GM12878 (cell line): ENCODE measurements at regions not wholly inside any gene's neighbourhood (a gene's known extent, or its start where the extent isn't known, plus 50 kb on each side); places are given as distances from the start of the nearest gene placed in this dataset.

Experiments used
- ATAC-seq: fragments of 200-7000 bp; cut with Tn5 transposase; 3 replicates; pipeline ENCODE4 v1.9.1; 2020; ENCODE audit warnings: mild to moderate bottlenecking, moderate library complexity
- BruUV-seq: library from RNA; stranded (reverse); fragments of 400-500 nt; replicated peaks from 2 replicates; lab custom pipeline; 2021; lab: Mats Ljungman, UMichigan
- CTCF ChIA-PET: fragments of 300-600 bp; sonication (Branson Sonifier 250); formaldehyde crosslinking; extraction: SDS; loops from one replicate; lab custom pipeline; 2021; ENCODE audit warnings: inconsistent platforms; lab: Yijun Ruan, JAX
- POLR2A ChIA-PET: fragments of 350-600 bp; formaldehyde crosslinking; extraction: SDS; loops from one replicate; lab custom pipeline; 2021; ENCODE audit warnings: inconsistent platforms; lab: Charles Lee
- RAD21 ChIA-PET: fragments of 300-600 bp; sonication (Branson Sonifier 250); formaldehyde crosslinking; loops from one replicate; lab custom pipeline; 2023; ENCODE audit warnings: antibody characterized with exemption; ENCODE audit not compliant: unreplicated experiment; lab: Charles Lee
- SMC1A ChIA-PET: fragments of 300-600 bp; sonication (Branson Sonifier 250); formaldehyde crosslinking; loops from one replicate; lab custom pipeline; 2023; ENCODE audit not compliant: unreplicated experiment, uncharacterized antibody; lab: Charles Lee
- DNase-seq: peaks from one replicate; pipeline ENCODE4 v3.0.0-alpha.2; 2011; ENCODE audit warnings: low read depth, low spot score
- FAIRE-seq: peaks from 3 replicates; lab custom pipeline; 2011; peaks lifted over from hg19 to GRCh38; lab: Jason Lieb, UNC
- H2AFZ ChIP-seq: 2 replicates; pipeline ENCODE4 v1.6.0; 2011; ENCODE audit warnings: low read depth, low read length, control low read depth; ENCODE audit not compliant: control insufficient read depth
- H3K27ac ChIP-seq: 2 replicates; pipeline ENCODE4 v1.5.1; 2011; ENCODE audit warnings: control low read depth; ENCODE audit not compliant: control insufficient read depth, insufficient read depth
- H3K27me3 ChIP-seq, 2 experiments: replicated peaks in 1 of 2; 2 replicates each; pipeline versions ENCODE4 v1.6.0 to v1.6.1; 2011; ENCODE audit warnings: low read length in 1 of 2; ENCODE audit not compliant: control insufficient read depth in 2 of 2, insufficient read depth in 2 of 2
- H3K36me3 ChIP-seq, 2 experiments: 2 replicates each; pipeline ENCODE4 v1.5.1; 2011; ENCODE audit warnings: low read length in 1 of 2; ENCODE audit not compliant: control insufficient read depth in 2 of 2, insufficient read depth in 2 of 2
- H3K4me1 ChIP-seq: 2 replicates; pipeline ENCODE4 v1.6.1; 2011; ENCODE audit warnings: mild to moderate bottlenecking, low read length, moderate library complexity, mixed read lengths; ENCODE audit not compliant: control insufficient read depth, insufficient read depth
- H3K4me2 ChIP-seq: 2 replicates; pipeline ENCODE4 v1.6.0; 2011; ENCODE audit warnings: control low read depth; ENCODE audit not compliant: control insufficient read depth, insufficient read depth
- H3K4me3 ChIP-seq: fragments of 200-600 bp; sonication (generic); 2 replicates; pipeline ENCODE4 v1.5.1; 2016
- H3K79me2 ChIP-seq: 2 replicates; pipeline ENCODE4 v1.6.0; 2011; ENCODE audit warnings: low read length; ENCODE audit not compliant: control insufficient read depth, insufficient read depth
- H3K9ac ChIP-seq: 2 replicates; pipeline ENCODE4 v1.8.0; 2011; ENCODE audit warnings: low read length, control low read depth, mixed read lengths; ENCODE audit not compliant: control insufficient read depth, insufficient read depth
- H3K9me3 ChIP-seq: replicated peaks from 3 replicates; pipeline ENCODE4 v1.5.1; 2011; ENCODE audit warnings: mild to moderate bottlenecking, low read length; ENCODE audit not compliant: control insufficient read depth, insufficient read depth
- H4K20me1 ChIP-seq: 2 replicates; pipeline ENCODE4 v1.6.0; 2011; ENCODE audit not compliant: control insufficient read depth, insufficient read depth
- CBFB ChIP-seq: IDR thresholded peaks from 2 replicates; pipeline ENCODE4 v1.6.1; 2016; ENCODE audit warnings: antibody characterized with exemption, low read depth
- CBX5 ChIP-seq: sonication (generic); IDR thresholded peaks from 2 replicates; pipeline ENCODE4 v1.6.1; 2016; ENCODE audit warnings: low read depth, moderate library complexity, mild to moderate bottlenecking, inconsistent platforms
- CHD4 ChIP-seq: fragments of 200-600 bp; sonication (generic); IDR thresholded peaks from 2 replicates; pipeline ENCODE4 v1.6.1; 2016; ENCODE audit warnings: mild to moderate bottlenecking
- ETV6 ChIP-seq, 2 experiments: fragments of 450-650 bp in 1 of 2; IDR thresholded peaks in 1 of 2; conservative IDR thresholded peaks in 1 of 2; 2 replicates each; pipeline ENCODE4 v1.6.1; 2014; ENCODE audit warnings: antibody characterized with exemption in 1 of 2, borderline replicate concordance in 1 of 2, low read depth in 1 of 2, mild to moderate bottlenecking in 1 of 2, moderate library complexity in 1 of 2
- HCFC1 ChIP-seq: fragments of 150-350 bp; IDR thresholded peaks from 2 replicates; pipeline ENCODE4 v1.6.1; 2014; ENCODE audit warnings: low read length
- JUND ChIP-seq: IDR thresholded peaks from 2 replicates; pipeline ENCODE4 v1.6.1; 2012; ENCODE audit warnings: low read depth, mild to moderate bottlenecking, low read length, improper control_type of control experiment, moderate library complexity
- LARP7 ChIP-seq: fragments of 450-650 bp; IDR thresholded peaks from 2 replicates; pipeline ENCODE4 v1.6.1; 2017; ENCODE audit warnings: mild to moderate bottlenecking
- MLLT1 ChIP-seq: fragments of 450-650 bp; IDR thresholded peaks from 2 replicates; pipeline ENCODE4 v1.6.1; 2016; ENCODE audit warnings: mild to moderate bottlenecking
- MTA2 ChIP-seq: fragments of 450-650 bp; IDR thresholded peaks from 2 replicates; pipeline ENCODE4 v1.6.1; 2016; ENCODE audit warnings: low read depth, mild to moderate bottlenecking, moderate library complexity
- MXI1 ChIP-seq: fragments of 150-350 bp; IDR thresholded peaks from 2 replicates; pipeline ENCODE4 v1.6.1; 2011; ENCODE audit warnings: low read depth, mild to moderate bottlenecking, inconsistent platforms, low read length, improper control_type of control experiment
- NBN ChIP-seq: fragments of 450-650 bp; IDR thresholded peaks from 2 replicates; pipeline ENCODE4 v1.6.1; 2016
- NKRF ChIP-seq: fragments of 450-650 bp; conservative IDR thresholded peaks from 2 replicates; pipeline ENCODE4 v1.6.1; 2017; ENCODE audit warnings: mild to moderate bottlenecking, moderate library complexity
- PBX3 ChIP-seq: IDR thresholded peaks from 2 replicates; pipeline ENCODE4 v1.6.1; 2011; ENCODE audit warnings: mild to moderate bottlenecking, low read depth, low read length, moderate library complexity; ENCODE audit not compliant: insufficient replicate concordance
- PKNOX1 ChIP-seq: fragments of 450-650 bp; IDR thresholded peaks from 2 replicates; pipeline ENCODE4 v1.6.1; 2016; ENCODE audit warnings: mild to moderate bottlenecking
- POLR2AphosphoS2 ChIP-seq: IDR thresholded peaks from 2 replicates; pipeline ENCODE4 v1.6.1; 2011; ENCODE audit warnings: low read depth, mild to moderate bottlenecking, low read length, improper control_type of control experiment, moderate library complexity
- RELA ChIP-seq: fragments of 450-650 bp; IDR thresholded peaks from 2 replicates; pipeline ENCODE4 v1.8.0; 2014; ENCODE audit warnings: borderline replicate concordance; ENCODE audit not compliant: partially characterized antibody
- SIN3A ChIP-seq: IDR thresholded peaks from 2 replicates; pipeline ENCODE4 v1.6.1; 2012; ENCODE audit warnings: low read depth, low read length, improper control_type of control experiment
- TCF3 ChIP-seq: IDR thresholded peaks from 2 replicates; pipeline ENCODE4 v1.6.1; 2012; ENCODE audit warnings: low read depth, mild to moderate bottlenecking, low read length, borderline replicate concordance; ENCODE audit not compliant: insufficient read depth
- WGBS: methylation state at CpG from one replicate; pipeline ENCODE4 v1.1.6; 2016; ENCODE audit warnings: low lambda C conversion rate; ENCODE audit not compliant: insufficient replicate concordance, insufficient coverage; ENCODE audit errors: missing lambda C conversion rate; 5-methylcytosine and 5-hydroxymethylcytosine counted together
- in situ Hi-C: fragments of 300-500 bp; cut with MboI; formaldehyde crosslinking; loops from 9 replicates; pipeline ENCODE4 v1.14.3; 2018; ENCODE audit warnings: mixed read lengths
- intact Hi-C: fragments of 100-400 bp; cut with micrococcal nuclease; formaldehyde crosslinking; loops from one replicate; pipeline ENCODE4 v1.14.2; 2022; ENCODE audit not compliant: unreplicated experiment

GRCh38 chr4:30968926-30969325 is 248.8 kb downstream of the PCDH7 start (continued):
- TF ChIP-seq PBX3 (no peak), NKRF (no peak), LARP7 (no peak), MXI1 (no peak), JUND (no peak)

- no peak overlapping the region for H3K4me3 ChIP-seq
- H3K4me2 ChIP-seq: no peak overlapping the region
- no peak for DNase-seq
- CTCF ChIA-PET: no interaction called here
- no peaks in the 10 kb centered on the region for H3K79me2 ChIP-seq
- no peak for FAIRE-seq
- no peak for ATAC-seq
- H3K9ac ChIP-seq: no peak overlapping the region
- H4K20me1 ChIP-seq: no peaks in the 10 kb centered on the region
- no peaks in the 10 kb centered on the region for H3K27me3 ChIP-seq
- H3K27ac ChIP-seq: no peak overlapping the region
- H3K9me3 ChIP-seq: no peaks in the 10 kb centered on the region
- WGBS: 22% methylated on average over 3 of the region's 3 CpGs
- no peak overlapping the region for H2AFZ ChIP-seq
- intact Hi-C loops (no loop called here), in situ Hi-C loops (no loop called here)
- RAD21 ChIA-PET: no interaction called here
- no TSS peak for BruUV-seq
- H3K36me3 ChIP-seq: no peaks in the 10 kb centered on the region
- POLR2A ChIA-PET: no interaction called here
- SMC1A ChIA-PET: no interaction called here
- no peaks in the 10 kb centered on the region for H3K4me1 ChIP-seq
- TF ChIP-seq CBX5 (no peak), POLR2AphosphoS2 (no peak), MTA2 (no peak), ETV6 (conservative IDR thresholded peaks at IDR 0.05 in 1 of 2, IDR thresholded peaks at IDR 0.05 in 1 of 2; ENCODE audit: borderline replicate concordance in 1 of 2, low read depth in 1 of 2) (no peak), CHD4 (no peak), TCF3 (no peak), CBFB (no peak), PKNOX1 (no peak), NBN (no peak), HCFC1 (no peak), MLLT1 (no peak), SIN3A (no peak), RELA (no peak)
Observed at GRCh38 chr4:30972542-30972941, 252.4 kb downstream of the PCDH7 start.
